Activated CD8-positive, alpha-beta memory T cell treated with anti-CD3 and anti-CD28 coated beads for 4 hours (primary cell): ENCODE measurements at regions not wholly inside any gene's neighbourhood (a gene's known extent, or its start where the extent isn't known, plus 50 kb on each side); places are given as distances from the start of the nearest gene placed in this dataset.

Experiments
- DNase-seq, 2 donors: peaks; one replicate each; pipeline ENCODE4 v3.0.0-alpha.2; 2020; ENCODE audit warnings: low read depth in 2 of 2

GRCh38 chr22:47247579-47248240 is 485.3 kb downstream of the TBC1D22A start:
- DNase-seq: no peak

GRCh38 chr22:47245786-47246185 is 483.3 kb downstream of the TBC1D22A start:
- no peak for DNase-seq

- no peak for DNase-seq
Measured at GRCh38 chr22:47245286-47245685, 482.8 kb downstream of the TBC1D22A start.

GRCh38 chr22:47240116-47240515 is 477.7 kb downstream of the TBC1D22A start:
- DNase-seq: no peak

- DNase-seq: no peak
Measured at GRCh38 chr22:47239474-47239860, 477.0 kb downstream of the TBC1D22A start.

- DNase-seq: no peak
Measured at GRCh38 chr22:47238690-47239473, 476.4 kb downstream of the TBC1D22A start.

DNA sequence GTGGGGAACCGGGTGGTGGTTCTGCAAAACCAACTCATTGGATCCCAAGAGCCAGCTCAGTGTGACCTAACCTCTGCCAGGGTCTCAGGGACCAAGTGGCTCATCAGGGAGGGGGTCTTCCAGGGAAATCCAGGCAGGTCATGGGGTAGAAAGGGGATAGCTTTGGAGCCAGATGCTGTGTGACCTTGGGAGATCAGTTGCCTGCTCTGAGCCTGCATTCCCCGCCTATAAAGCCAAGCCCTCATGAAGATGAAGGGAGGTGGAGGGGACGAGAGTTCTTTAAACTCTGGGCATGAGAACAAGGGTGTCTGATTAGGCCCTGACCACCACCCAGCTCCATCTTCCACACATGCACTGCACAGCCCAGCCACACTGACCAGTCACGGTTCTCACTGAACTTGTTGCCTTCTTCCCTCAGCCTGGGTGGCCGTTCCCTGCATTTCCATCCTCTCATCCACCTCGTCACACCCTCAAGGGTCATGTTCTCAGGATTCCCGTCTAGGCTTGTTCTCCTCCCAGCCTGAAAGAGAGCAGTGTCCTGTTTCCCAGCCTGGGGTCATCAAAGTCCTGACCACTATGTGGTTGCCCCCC is 475.5 kb downstream of the TBC1D22A start:
- no peak for DNase-seq

GRCh38 chr22:47236718-47237117 is 474.3 kb downstream of the TBC1D22A start:
- no peak for DNase-seq

- no peak for DNase-seq
Measured at GRCh38 chr22:47236161-47236560, 473.7 kb downstream of the TBC1D22A start.

DNA sequence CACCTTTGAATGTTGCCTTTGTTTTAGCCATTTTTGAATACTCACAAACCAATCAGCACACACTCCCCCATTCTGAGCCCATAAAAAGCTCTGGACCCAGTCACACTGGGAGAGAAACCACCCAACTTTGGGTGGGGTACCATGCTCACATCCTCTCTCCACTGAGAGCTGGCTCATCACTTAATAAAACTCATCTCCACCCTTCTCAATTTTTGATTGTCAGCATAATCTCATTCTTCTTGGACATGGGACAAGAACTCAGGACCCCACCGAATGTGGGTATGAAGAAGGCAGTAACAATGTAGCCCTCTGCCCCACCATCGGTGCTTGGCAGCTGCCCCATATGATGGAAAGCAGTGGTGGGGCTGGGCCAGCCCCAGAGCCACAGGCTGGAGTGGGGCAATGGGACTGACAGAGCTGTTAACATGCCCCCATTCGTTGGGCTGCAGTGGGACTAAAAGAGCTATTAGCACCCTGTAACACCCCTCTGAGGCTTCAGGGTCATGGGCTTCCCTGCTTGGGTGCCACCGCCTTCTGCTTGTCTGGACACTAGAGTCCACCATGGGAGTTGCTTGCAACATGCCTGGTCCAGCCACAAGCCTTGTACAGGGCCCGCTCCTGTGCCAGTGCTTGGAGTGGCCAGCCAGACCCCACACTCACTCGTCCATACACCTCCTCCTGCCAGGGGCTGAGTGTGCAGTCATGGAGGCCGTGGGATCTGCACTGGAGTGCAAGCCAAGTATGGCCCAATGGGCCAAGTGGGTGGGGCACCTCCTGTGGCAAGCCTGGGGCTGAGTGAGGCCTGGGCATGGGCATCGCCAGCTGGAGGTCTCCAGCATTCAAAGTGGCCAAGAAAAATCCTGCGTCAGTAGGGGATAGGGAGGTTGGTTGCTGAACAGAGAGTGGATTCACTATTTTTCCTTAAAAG is 471.1 kb downstream of the TBC1D22A start:
- no peak for DNase-seq

DNA sequence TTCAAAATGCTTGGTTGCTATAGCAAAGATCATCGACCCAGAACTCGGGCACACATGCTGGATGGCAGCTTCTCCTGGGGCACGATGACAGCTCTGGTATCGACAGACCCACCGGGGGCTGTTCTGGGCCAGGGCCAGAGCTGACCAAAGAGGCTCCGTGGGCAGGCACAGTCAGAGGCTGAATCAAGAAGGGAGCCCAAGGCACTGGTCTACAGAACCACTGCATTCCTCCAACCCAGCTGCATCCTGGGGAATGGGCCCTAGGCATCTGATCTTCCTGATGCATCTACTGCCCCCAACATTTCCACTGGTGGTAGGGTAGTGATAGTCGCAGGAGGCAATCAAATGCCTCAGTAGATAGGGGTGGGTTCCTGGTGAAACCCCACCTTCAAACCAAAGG is 470.3 kb downstream of the TBC1D22A start:
- DNase-seq: no peak

- DNase-seq: no peak
Measured at GRCh38 chr22:47232197-47232596, 469.7 kb downstream of the TBC1D22A start.

DNA sequence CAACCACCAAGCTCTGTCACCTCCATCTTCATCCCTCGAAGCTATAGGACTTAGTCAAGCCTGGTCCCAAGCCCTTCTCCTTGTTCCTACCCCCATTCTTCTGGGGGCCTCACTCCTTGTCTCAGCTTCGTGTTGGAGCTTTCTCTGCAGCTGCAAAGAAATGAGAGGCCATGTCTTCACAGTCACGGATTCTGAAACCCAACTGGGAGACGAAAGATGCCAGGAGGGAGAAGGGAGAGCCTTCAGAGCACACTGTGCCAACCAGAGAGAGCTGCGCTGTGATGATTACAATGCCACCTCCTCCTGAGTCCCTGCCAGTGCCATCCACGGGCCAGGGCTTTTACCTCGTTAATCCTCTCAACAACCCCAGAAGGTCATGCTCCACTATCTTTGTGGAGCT is 469.3 kb downstream of the TBC1D22A start:
- no peak for DNase-seq

DNA sequence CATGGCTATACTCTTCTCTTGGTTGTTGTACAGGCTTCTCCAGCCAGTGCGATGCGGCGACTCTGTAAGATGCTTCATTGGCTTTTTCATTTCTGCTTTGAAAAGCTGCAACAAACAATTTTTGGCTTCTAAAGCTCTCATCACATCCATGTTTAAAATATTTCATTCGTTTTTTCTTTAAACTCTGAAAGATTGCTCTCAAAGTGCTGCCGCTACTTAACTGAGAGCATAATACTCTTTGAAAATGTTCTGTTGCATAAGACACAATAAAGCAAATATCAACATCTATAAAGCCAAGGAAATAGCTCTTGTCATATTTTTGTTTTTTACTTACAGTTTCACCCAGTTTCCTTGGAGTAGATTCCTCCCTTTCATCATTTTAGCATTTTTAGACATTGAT is 468.3 kb downstream of the TBC1D22A start:
- no peak for DNase-seq

- DNase-seq: no peak
Measured at GRCh38 chr22:47230251-47230650, 467.8 kb downstream of the TBC1D22A start.

DNA sequence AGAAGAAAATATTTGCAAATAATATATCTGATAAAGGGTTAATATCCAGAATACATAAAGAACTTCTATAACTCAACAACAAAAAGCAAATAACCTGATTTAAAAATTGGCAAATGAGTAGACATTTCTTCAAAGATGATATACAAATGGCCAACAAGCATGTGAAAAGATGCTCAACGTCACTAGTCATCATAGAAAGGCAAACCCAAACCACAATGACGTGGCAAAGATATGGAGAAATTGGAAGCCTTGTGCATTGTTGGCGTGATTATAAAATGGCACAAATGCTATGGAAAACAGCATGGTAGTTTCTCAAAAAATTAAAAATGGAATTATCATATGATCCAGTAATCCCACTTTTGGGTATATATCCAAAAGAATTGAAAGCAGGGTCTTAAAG is 466.3 kb downstream of the TBC1D22A start:
- DNase-seq: no peak

GRCh38 chr22:47225931-47226633 is 463.6 kb downstream of the TBC1D22A start:
- DNase-seq: no peak

DNA sequence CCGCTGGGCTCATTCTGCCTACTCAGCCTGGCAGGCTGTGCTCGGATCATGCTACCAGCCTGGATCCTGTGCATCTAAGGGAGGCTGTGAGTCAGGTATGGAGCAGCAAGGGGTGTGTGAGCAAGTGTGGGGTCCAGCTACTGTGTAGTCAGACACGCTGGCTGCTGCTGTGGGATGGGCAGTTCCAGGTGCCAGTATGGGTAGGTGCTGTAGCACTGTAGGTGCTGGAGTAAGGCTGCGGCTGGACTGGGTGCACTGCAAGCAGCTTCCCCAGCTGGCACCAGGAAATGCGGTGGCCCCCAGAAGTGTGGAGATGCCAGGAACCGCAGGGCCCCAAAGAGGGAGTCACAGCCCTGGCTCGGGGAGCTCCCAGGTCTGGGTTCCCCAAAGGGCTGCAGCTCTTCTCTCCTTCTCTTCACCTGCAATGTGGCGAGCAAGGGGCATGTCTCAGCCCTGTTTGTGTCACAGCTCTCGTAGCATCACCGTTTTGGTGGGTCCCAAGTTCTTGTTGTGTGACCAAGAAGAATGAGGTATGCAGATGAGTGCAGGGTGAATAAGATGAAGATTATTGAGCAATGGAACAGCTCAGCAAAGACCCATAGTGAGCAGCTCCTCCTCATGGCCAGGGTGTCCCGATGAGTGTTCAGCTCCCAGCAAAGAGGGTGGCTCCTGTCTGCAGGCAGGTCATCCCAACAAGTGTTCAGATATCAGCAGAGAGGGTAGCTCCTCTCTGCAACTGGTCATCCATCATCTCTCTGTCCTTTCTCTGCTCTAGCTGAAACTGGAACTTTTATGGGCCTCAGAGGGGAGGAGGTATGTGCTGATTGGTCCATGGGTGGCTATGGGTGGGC is 462.9 kb downstream of the TBC1D22A start:
- DNase-seq: no peak
